Natural killer cell (primary cell): ENCODE measurements at regions not wholly inside any gene's neighbourhood (a gene's known extent, or its start where the extent isn't known, plus 50 kb on each side); places are given as distances from the start of the nearest gene placed in this dataset.

ENCODE experiments used
- ATAC-seq, 3 donors: fragments of 150-1000 bp in 2 of 3; fragments of 200-7000 bp in 1 of 3; cut with Tn5 transposase; 1 replicate in 1 of 3; 2 replicates in 2 of 3; pipeline ENCODE4 v1.10.0; 2021; ENCODE audit warnings: mild to moderate bottlenecking in 2 of 3, moderate library complexity in 2 of 3
- DNase-seq, 2 donors: peaks; one replicate each; pipeline versions ENCODE4 v3.0.0 to v3.0.0-alpha.2; 2013 to 2021; ENCODE audit warnings: mixed read lengths in 1 of 2
- H3K27ac ChIP-seq: one replicate; pipeline ENCODE4 v1.5.1; 2013; ENCODE audit warnings: mild to moderate bottlenecking, low read length
- H3K27me3 ChIP-seq: one replicate; pipeline ENCODE4 v1.6.1; 2013; ENCODE audit warnings: low read length; ENCODE audit not compliant: control insufficient read depth, insufficient read depth
- H3K36me3 ChIP-seq: one replicate; pipeline ENCODE4 v1.6.1; 2013; ENCODE audit warnings: low read length; ENCODE audit not compliant: control insufficient read depth, insufficient read depth
- H3K4me1 ChIP-seq: one replicate; pipeline ENCODE4 v1.6.1; 2013; ENCODE audit warnings: low read length; ENCODE audit not compliant: control insufficient read depth, insufficient read depth
- H3K4me3 ChIP-seq: one replicate; pipeline ENCODE4 v1.5.1; 2013; ENCODE audit warnings: low read length
- H3K9me3 ChIP-seq: one replicate; pipeline ENCODE4 v1.6.1; 2013; ENCODE audit warnings: low read length; ENCODE audit not compliant: control insufficient read depth, insufficient read depth
- H3K27ac Mint-ChIP-seq, 2 donors: one replicate each; pipeline ENCODE4 v1.8.0; 2022; ENCODE audit warnings: mild to moderate bottlenecking in 2 of 2, mixed read lengths in 2 of 2, moderate library complexity in 1 of 2
- H3K27me3 Mint-ChIP-seq, 2 donors: one replicate each; pipeline ENCODE4 v1.8.0; 2022; ENCODE audit warnings: low read depth in 2 of 2, mixed read lengths in 2 of 2
- H3K36me3 Mint-ChIP-seq: one replicate; pipeline ENCODE4 v1.8.0; 2022; ENCODE audit warnings: mixed read lengths
- H3K4me1 Mint-ChIP-seq, 2 donors: one replicate each; pipeline ENCODE4 v1.8.0; 2022; ENCODE audit warnings: mixed read lengths in 2 of 2
- H3K4me3 Mint-ChIP-seq: one replicate; pipeline ENCODE4 v1.8.0; 2022; ENCODE audit warnings: mild to moderate bottlenecking, moderate library complexity, mixed read lengths
- H3K9me3 Mint-ChIP-seq, 2 donors: one replicate each; pipeline ENCODE4 v1.8.0; 2022; ENCODE audit warnings: mixed read lengths in 2 of 2
- CTCF ChIP-seq: fragments of 200-600 bp; IDR thresholded peaks from one replicate; pipeline ENCODE4 v1.8.0; 2022; ENCODE audit warnings: antibody characterized with exemption
- WGBS: methylation state at CpG from one replicate; pipeline ENCODE4 v1.1.7; 2013; ENCODE audit warnings: missing lambda C conversion rate; ENCODE audit not compliant: insufficient coverage; 5-methylcytosine and 5-hydroxymethylcytosine counted together
- intact Hi-C: fragments of 100-400 bp; cut with micrococcal nuclease; formaldehyde crosslinking; loops from one replicate; pipeline ENCODE4 v1.14.2; 2022

- TF ChIP-seq CTCF: no peak
These were observed 270.1 kb downstream of the ARL4A start for GRCh38 chr7:12957487-12957886.

GRCh38 chr7:12961910-12962480, 274.6 kb downstream of the ARL4A start:
- TF ChIP-seq CTCF: no peak
- no peak overlapping the region for H3K4me3 Mint-ChIP-seq
- intact Hi-C loops: no loop called here
- ATAC-seq: no peak
- no peaks in the 10 kb centered on the region for H3K27me3 ChIP-seq
- H3K4me1 Mint-ChIP-seq: no peaks in the 10 kb centered on the region
- WGBS: 83% methylated on average over 3 of the region's 4 CpGs
- no peaks in the 10 kb centered on the region for H3K36me3 ChIP-seq
- H3K36me3 Mint-ChIP-seq: no peaks in the 10 kb centered on the region
- H3K4me1 ChIP-seq: no peaks in the 10 kb centered on the region
- H3K9me3 ChIP-seq: no peaks in the 10 kb centered on the region
- H3K9me3 Mint-ChIP-seq: peaks cover 0 to under 1% of the 10 kb centered on the region in 2 donors
- no peak for DNase-seq
- no peak overlapping the region for H3K27ac ChIP-seq
- H3K27ac Mint-ChIP-seq: no peak overlapping the region
- H3K27me3 Mint-ChIP-seq: no peaks in the 10 kb centered on the region
- H3K4me3 ChIP-seq: no peak overlapping the region

More at GRCh38 chr7:12957487-12957886, 270.1 kb downstream of the ARL4A start:
- intact Hi-C loops: no loop called here
- Histone ChIP-seq H3K4me1 (no peaks in the 10 kb centered on the region), H3K36me3 (no peaks in the 10 kb centered on the region), H3K9me3 (no peaks in the 10 kb centered on the region), H3K4me3 (no peak overlapping the region), H3K27me3 (no peaks in the 10 kb centered on the region), H3K27ac (no peak overlapping the region)
- ATAC-seq (no peak), DNase-seq (no peak)
- Mint-ChIP-seq H3K9me3 (peaks cover 0 to 5% of the 10 kb centered on the region in 2 donors), H3K4me3 (no peak overlapping the region), H3K4me1 (no peaks in the 10 kb centered on the region), H3K27ac (no peak overlapping the region), H3K36me3 (no peaks in the 10 kb centered on the region), H3K27me3 (no peaks in the 10 kb centered on the region)
- WGBS: 93% methylated on average over 5 of the region's 5 CpGs

- ATAC-seq (no peak), DNase-seq (no peak)
- WGBS: 100% methylated on average over 1 of the region's 1 CpG
- intact Hi-C loops: no loop called here
- no peaks in the 10 kb centered on the region for H3K36me3 Mint-ChIP-seq
- H3K4me1 ChIP-seq: no peaks in the 10 kb centered on the region
- no peak overlapping the region for H3K4me3 ChIP-seq
- H3K27ac ChIP-seq: no peak overlapping the region
- H3K9me3 Mint-ChIP-seq: no peaks in the 10 kb centered on the region
- no peaks in the 10 kb centered on the region for H3K4me1 Mint-ChIP-seq
- no peaks in the 10 kb centered on the region for H3K36me3 ChIP-seq
- H3K27me3 Mint-ChIP-seq: no peaks in the 10 kb centered on the region
- TF ChIP-seq CTCF: no peak
- H3K27ac Mint-ChIP-seq: no peak overlapping the region
- H3K27me3 ChIP-seq: no peaks in the 10 kb centered on the region
- no peak overlapping the region for H3K4me3 Mint-ChIP-seq
- no peaks in the 10 kb centered on the region for H3K9me3 ChIP-seq
These were observed 276.0 kb downstream of the ARL4A start for GRCh38 chr7:12963435-12963834.

- intact Hi-C loops: no loop called here
- TF ChIP-seq CTCF: no peak
- Mint-ChIP-seq H3K4me1 (no peaks in the 10 kb centered on the region), H3K9me3 (no peaks in the 10 kb centered on the region), H3K4me3 (no peak overlapping the region), H3K27me3 (no peaks in the 10 kb centered on the region), H3K27ac (no peak overlapping the region), H3K36me3 (no peaks in the 10 kb centered on the region)
- H3K4me3 ChIP-seq: no peak overlapping the region
- H3K9me3 ChIP-seq: no peaks in the 10 kb centered on the region
- H3K4me1 ChIP-seq: no peaks in the 10 kb centered on the region
- no peaks in the 10 kb centered on the region for H3K36me3 ChIP-seq
- no peak for DNase-seq
- no peak overlapping the region for H3K27ac ChIP-seq
- 83% methylated on average over 4 of the region's 4 CpGs for WGBS
- H3K27me3 ChIP-seq: no peaks in the 10 kb centered on the region
- ATAC-seq: no peak
These were observed 277.4 kb downstream of the ARL4A start for GRCh38 chr7:12964836-12965235.
